Right lobe of liver (tissue), 4 donors: ENCODE measurements at regions not wholly inside any gene's neighbourhood (a gene's known extent, or its start where the extent isn't known, plus 50 kb on each side); places are given as distances from the start of the nearest gene placed in this dataset.

Experiments used
- CTCF ChIP-seq, 4 donors: fragments of 200-600 bp in 3 of 4; fragments of 450-650 bp in 1 of 4; IDR thresholded peaks; one replicate each; pipeline versions ENCODE4 v1.5.1 to v1.8.0; 2016 to 2022; ENCODE audit warnings: antibody characterized with exemption in 4 of 4, mild to moderate bottlenecking in 2 of 4
- POLR2A ChIP-seq: fragments of 450-650 bp; IDR thresholded peaks from one replicate; pipeline ENCODE4 v1.6.1; 2017; ENCODE audit warnings: antibody characterized with exemption, mild to moderate bottlenecking
- donor health status: DM: no; HTN: no; CAD: no.
- donor health status: DM: no; HTN: no; CAD: no.
- donor health status: DM: no; HTN: yes; CAD: no.

- no peak for TF ChIP-seq CTCF (IDR thresholded peaks at IDR 0.05)
- no peak for TF ChIP-seq POLR2A
These were observed 662.0 kb upstream of the CCDC54 start for GRCh38 chr3:106715286-106715685.
